Transverse colon (tissue), 3 donors: ENCODE measurements at regions not wholly inside any gene's neighbourhood (a gene's known extent, or its start where the extent isn't known, plus 50 kb on each side); places are given as distances from the start of the nearest gene placed in this dataset.

ENCODE experiments used
- EP300 ChIP-seq: sonication (generic); formaldehyde crosslinking; IDR thresholded peaks from one replicate; pipeline ENCODE4 v1.6.1; 2017; ENCODE audit warnings: antibody characterized with exemption, low read depth
- TF ChIP-seq, protein P1 (sequence below), 5 experiments: fragments of 200-600 bp in 3 of 5; fragments of 450-650 bp in 2 of 5; sonication (generic) in 3 of 5; IDR thresholded peaks; 1 replicate in 2 of 5; 2 replicates in 3 of 5; pipeline ENCODE4 v1.5.1; 2016 to 2017; ENCODE audit warnings: antibody characterized with exemption in 5 of 5, inconsistent platforms in 3 of 5, mild to moderate bottlenecking in 2 of 5, moderate library complexity in 1 of 5

DNA sequence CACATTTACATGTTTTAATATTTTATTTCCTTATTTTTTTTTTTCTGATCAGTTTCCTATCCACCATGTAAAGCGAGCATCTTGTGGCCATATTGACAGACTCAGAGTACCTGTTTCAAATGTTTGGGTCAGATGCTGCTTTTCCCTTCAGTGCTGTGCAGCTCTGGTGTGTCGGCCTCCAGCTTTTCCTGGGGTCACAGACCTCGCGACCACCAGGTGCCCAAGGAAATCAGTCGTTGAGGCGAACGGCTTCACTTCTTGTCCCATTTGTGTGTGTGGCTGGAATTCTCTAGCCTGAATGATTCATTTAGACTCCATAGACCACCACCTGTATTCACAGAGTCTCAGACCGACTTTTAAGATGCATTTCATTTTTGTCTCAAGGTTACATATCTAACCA, 166.9 kb upstream of the SPRY4 start:
- TF ChIP-seq EP300: no peak
- TF ChIP-seq, protein P1, sequence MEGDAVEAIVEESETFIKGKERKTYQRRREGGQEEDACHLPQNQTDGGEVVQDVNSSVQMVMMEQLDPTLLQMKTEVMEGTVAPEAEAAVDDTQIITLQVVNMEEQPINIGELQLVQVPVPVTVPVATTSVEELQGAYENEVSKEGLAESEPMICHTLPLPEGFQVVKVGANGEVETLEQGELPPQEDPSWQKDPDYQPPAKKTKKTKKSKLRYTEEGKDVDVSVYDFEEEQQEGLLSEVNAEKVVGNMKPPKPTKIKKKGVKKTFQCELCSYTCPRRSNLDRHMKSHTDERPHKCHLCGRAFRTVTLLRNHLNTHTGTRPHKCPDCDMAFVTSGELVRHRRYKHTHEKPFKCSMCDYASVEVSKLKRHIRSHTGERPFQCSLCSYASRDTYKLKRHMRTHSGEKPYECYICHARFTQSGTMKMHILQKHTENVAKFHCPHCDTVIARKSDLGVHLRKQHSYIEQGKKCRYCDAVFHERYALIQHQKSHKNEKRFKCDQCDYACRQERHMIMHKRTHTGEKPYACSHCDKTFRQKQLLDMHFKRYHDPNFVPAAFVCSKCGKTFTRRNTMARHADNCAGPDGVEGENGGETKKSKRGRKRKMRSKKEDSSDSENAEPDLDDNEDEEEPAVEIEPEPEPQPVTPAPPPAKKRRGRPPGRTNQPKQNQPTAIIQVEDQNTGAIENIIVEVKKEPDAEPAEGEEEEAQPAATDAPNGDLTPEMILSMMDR (IDR thresholded peaks at IDR 0.05): no peak
